ENCODE measurements at regions not wholly inside any gene's neighbourhood (a gene's known extent, or its start where the extent isn't known, plus 50 kb on each side); places are given as distances from the start of the nearest gene placed in this dataset.

DNA sequence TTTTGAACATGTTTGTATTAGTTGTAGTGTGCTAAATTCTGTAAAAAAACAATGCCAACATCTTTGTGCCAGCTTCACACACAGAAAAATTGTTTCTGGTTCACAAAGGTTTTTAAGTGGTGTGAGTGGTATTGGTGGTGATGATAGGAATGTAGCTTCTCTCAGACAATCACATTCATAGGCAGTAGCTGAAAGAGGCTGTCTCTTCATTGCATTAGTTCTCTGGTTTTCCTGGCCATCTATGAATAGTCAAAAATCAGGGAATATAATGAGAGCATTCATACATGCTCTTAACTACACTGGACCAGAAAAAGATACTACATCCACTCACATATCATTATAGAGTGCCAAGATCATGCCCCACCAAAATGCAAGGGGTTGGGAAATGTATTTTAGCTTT, 433.5 kb downstream of the FLRT2 start:
- no peak for TF ChIP-seq CTCF (conservative IDR thresholded peaks at IDR 0.05; ENCODE audit: low read depth, low read length)
- H3K4me3 ChIP-seq (ENCODE audit: low read depth, low read length) = no peak overlapping the region
- no peak for DNase-seq (ENCODE audit: low read depth)

DNA sequence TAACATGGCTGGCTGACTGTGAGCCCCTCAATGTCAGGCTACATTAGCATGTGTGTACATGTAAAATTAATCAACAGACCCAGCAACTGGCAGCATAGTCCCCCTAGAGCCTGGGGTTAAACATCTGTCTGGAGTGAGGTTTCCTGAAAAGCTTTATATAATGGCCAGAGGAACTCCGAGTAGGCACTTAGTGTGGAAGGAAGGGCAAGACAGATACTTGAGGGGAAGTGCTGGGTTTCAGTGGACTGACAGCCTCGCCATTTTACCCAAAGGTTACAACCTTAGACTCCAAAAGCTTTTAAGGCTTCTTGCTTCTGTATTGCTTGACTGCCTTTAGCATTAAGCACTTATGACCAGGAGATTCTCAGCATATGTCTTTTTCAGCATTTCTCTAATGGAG, 430.8 kb downstream of the FLRT2 start:
- no peak overlapping the region for H3K4me3 ChIP-seq (ENCODE audit: low read depth, low read length)
- no peak for TF ChIP-seq CTCF (conservative IDR thresholded peaks at IDR 0.05; ENCODE audit: low read depth, low read length)
- DNase-seq (ENCODE audit: low read depth) = no peak

DNA sequence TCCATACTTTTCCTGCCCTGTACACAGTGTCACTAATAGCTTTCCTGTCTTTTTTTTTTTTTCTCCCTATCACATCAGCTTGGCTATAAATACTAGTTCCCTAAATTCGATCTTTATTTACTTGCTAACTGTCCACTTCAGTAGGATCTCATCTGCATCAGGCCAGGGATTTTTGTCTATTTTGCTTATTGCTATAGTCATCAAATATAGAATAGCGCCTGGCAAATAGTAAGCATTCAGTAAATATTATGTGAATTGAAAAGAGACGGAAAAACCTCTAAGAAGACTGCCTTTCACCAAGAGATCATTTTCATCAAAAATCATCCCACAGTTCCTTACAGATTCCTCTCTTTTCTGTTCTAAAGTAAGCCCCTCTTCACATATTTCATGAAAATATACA, 429.1 kb downstream of the FLRT2 start:
- H3K4me3 ChIP-seq (ENCODE audit: low read depth, low read length) = no peak overlapping the region
- TF ChIP-seq CTCF (conservative IDR thresholded peaks at IDR 0.05; ENCODE audit: low read depth, low read length) = no peak
- no peak for DNase-seq (ENCODE audit: low read depth)

- no peak for DNase-seq (ENCODE audit: low read depth)
- TF ChIP-seq CTCF (conservative IDR thresholded peaks at IDR 0.05; ENCODE audit: low read depth, low read length) = no peak
- H3K4me3 ChIP-seq (ENCODE audit: low read depth, low read length) = no peak overlapping the region
Observed at GRCh38 chr14:85958069-85958468, 428.1 kb downstream of the FLRT2 start.

DNA sequence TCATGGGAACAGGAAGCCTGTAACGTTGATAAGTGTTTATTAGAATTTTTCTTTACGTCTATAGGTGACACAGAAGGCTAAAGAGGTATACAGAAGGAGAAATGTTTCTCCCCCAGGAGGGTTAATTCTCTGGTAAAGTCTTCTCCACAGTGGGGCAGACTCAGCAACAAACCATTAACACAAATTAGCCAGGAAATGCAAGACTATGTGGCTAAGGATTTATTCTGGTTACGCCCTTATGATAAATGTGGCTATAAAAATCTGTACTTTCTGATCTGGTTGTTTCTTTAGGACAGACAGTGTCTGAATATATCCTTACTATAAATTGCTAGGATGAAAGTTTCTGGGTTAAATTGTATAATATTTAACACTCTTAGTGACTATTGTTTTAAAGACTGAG, 423.3 kb downstream of the FLRT2 start:
- no peak overlapping the region for H3K4me3 ChIP-seq (ENCODE audit: low read depth, low read length)
- no peak for TF ChIP-seq CTCF (conservative IDR thresholded peaks at IDR 0.05; ENCODE audit: low read depth, low read length)
- DNase-seq (ENCODE audit: low read depth) = no peak

GRCh38 chr14:85948153-85948552, 418.2 kb downstream of the FLRT2 start:
- DNase-seq (ENCODE audit: low read depth) = no peak
- no peak for TF ChIP-seq CTCF (conservative IDR thresholded peaks at IDR 0.05; ENCODE audit: low read depth, low read length)
- no peak overlapping the region for H3K4me3 ChIP-seq (ENCODE audit: low read depth, low read length)

- no peak for DNase-seq (ENCODE audit: low read depth)
- no peak for TF ChIP-seq CTCF (conservative IDR thresholded peaks at IDR 0.05; ENCODE audit: low read depth, low read length)
- no peak overlapping the region for H3K4me3 ChIP-seq (ENCODE audit: low read depth, low read length)
Observed at GRCh38 chr14:85947461-85948139, 417.7 kb downstream of the FLRT2 start.
